ENCODE measurements at regions not wholly inside any gene's neighbourhood (a gene's known extent, or its start where the extent isn't known, plus 50 kb on each side); places are given as distances from the start of the nearest gene placed in this dataset.

DNA sequence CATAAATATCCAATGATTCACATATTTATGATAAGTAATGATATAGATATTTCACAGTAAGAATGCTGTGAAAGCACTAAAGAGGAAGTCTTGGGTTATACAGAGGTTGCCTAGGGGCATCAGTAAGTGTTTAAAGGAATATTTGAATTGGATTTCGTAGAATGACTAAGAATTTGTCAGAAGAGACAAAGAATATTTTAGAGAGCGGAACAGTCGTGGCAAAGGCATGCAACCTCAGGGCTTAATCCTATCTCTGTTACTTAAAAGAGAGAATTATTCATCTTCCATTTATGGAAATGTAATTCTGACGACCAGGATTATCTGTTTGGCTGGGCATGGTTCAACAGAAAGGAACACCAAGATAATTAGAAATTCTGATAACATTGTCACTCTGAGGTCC is 171.9 kb upstream of the NR5A2 start (continued):
- TF ChIP-seq, protein P1, sequence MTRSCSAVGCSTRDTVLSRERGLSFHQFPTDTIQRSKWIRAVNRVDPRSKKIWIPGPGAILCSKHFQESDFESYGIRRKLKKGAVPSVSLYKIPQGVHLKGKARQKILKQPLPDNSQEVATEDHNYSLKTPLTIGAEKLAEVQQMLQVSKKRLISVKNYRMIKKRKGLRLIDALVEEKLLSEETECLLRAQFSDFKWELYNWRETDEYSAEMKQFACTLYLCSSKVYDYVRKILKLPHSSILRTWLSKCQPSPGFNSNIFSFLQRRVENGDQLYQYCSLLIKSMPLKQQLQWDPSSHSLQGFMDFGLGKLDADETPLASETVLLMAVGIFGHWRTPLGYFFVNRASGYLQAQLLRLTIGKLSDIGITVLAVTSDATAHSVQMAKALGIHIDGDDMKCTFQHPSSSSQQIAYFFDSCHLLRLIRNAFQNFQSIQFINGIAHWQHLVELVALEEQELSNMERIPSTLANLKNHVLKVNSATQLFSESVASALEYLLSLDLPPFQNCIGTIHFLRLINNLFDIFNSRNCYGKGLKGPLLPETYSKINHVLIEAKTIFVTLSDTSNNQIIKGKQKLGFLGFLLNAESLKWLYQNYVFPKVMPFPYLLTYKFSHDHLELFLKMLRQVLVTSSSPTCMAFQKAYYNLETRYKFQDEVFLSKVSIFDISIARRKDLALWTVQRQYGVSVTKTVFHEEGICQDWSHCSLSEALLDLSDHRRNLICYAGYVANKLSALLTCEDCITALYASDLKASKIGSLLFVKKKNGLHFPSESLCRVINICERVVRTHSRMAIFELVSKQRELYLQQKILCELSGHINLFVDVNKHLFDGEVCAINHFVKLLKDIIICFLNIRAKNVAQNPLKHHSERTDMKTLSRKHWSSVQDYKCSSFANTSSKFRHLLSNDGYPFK (CRISPR knock-in tag; IDR thresholded peaks at IDR 0.05; ENCODE audit: borderline replicate concordance), result no peak
- TF ChIP-seq, protein P2, sequence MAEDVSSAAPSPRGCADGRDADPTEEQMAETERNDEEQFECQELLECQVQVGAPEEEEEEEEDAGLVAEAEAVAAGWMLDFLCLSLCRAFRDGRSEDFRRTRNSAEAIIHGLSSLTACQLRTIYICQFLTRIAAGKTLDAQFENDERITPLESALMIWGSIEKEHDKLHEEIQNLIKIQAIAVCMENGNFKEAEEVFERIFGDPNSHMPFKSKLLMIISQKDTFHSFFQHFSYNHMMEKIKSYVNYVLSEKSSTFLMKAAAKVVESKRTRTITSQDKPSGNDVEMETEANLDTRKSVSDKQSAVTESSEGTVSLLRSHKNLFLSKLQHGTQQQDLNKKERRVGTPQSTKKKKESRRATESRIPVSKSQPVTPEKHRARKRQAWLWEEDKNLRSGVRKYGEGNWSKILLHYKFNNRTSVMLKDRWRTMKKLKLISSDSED (CRISPR knock-in tag; IDR thresholded peaks at IDR 0.05), result no peak
- TF ChIP-seq SRSF4 (IDR thresholded peaks at IDR 0.05; ENCODE audit: low read depth, low read length, poor library complexity, severe bottlenecking) (no peak), ZNF10 (CRISPR knock-in tag; IDR thresholded peaks at IDR 0.05; ENCODE audit: borderline replicate concordance, low read depth) (no peak)
- TF ChIP-seq, protein P3, sequence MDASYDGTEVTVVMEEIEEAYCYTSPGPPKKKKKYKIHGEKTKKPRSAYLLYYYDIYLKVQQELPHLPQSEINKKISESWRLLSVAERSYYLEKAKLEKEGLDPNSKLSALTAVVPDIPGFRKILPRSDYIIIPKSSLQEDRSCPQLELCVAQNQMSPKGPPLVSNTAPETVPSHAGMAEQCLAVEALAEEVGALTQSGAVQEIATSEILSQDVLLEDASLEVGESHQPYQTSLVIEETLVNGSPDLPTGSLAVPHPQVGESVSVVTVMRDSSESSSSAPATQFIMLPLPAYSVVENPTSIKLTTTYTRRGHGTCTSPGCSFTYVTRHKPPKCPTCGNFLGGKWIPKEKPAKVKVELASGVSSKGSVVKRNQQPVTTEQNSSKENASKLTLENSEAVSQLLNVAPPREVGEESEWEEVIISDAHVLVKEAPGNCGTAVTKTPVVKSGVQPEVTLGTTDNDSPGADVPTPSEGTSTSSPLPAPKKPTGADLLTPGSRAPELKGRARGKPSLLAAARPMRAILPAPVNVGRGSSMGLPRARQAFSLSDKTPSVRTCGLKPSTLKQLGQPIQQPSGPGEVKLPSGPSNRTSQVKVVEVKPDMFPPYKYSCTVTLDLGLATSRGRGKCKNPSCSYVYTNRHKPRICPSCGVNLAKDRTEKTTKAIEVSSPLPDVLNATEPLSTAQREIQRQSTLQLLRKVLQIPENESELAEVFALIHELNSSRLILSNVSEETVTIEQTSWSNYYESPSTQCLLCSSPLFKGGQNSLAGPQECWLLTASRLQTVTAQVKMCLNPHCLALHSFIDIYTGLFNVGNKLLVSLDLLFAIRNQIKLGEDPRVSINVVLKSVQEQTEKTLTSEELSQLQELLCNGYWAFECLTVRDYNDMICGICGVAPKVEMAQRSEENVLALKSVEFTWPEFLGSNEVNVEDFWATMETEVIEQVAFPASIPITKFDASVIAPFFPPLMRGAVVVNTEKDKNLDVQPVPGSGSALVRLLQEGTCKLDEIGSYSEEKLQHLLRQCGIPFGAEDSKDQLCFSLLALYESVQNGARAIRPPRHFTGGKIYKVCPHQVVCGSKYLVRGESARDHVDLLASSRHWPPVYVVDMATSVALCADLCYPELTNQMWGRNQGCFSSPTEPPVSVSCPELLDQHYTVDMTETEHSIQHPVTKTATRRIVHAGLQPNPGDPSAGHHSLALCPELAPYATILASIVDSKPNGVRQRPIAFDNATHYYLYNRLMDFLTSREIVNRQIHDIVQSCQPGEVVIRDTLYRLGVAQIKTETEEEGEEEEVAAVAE (CRISPR knock-in tag; IDR thresholded peaks at IDR 0.05; ENCODE audit: borderline replicate concordance), result no peak
- TF ChIP-seq, protein P4, sequence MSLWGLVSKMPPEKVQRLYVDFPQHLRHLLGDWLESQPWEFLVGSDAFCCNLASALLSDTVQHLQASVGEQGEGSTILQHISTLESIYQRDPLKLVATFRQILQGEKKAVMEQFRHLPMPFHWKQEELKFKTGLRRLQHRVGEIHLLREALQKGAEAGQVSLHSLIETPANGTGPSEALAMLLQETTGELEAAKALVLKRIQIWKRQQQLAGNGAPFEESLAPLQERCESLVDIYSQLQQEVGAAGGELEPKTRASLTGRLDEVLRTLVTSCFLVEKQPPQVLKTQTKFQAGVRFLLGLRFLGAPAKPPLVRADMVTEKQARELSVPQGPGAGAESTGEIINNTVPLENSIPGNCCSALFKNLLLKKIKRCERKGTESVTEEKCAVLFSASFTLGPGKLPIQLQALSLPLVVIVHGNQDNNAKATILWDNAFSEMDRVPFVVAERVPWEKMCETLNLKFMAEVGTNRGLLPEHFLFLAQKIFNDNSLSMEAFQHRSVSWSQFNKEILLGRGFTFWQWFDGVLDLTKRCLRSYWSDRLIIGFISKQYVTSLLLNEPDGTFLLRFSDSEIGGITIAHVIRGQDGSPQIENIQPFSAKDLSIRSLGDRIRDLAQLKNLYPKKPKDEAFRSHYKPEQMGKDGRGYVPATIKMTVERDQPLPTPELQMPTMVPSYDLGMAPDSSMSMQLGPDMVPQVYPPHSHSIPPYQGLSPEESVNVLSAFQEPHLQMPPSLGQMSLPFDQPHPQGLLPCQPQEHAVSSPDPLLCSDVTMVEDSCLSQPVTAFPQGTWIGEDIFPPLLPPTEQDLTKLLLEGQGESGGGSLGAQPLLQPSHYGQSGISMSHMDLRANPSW (CRISPR knock-in tag; IDR thresholded peaks at IDR 0.05; ENCODE audit: borderline replicate concordance), result no peak
